ENCODE measurements at regions not wholly inside any gene's neighbourhood (a gene's known extent, or its start where the extent isn't known, plus 50 kb on each side); places are given as distances from the start of the nearest gene placed in this dataset.

DNA sequence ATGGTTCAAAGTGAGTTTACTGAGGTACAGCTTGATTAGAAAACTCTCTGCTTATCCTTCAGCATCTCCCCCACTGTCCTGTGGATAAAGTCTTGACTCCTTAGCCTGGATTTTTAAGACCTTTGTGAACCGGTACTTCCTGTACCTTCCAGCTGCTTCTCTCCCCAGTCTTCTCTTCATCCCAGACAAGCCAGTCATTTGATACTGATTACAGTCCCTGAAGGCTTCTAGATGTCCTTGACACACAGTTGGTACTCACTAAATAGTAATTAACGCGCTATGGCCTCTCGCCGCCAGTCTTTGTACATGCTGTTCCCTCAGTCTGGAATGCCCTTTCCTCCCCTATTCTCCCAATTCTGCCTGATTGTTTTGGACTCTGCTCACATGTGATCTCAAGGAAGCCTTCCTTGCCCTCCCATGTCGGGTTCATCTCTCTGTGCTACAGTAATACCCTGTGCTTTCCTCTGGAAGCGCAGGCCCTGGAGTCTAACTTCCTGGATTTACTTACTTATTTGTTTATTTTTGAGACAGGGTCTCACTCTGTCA lies 50.6 kb upstream of the PTGR2 start:
- ATAC-seq: no peak

GRCh38 chr14:73797543-73798265 lies 53.9 kb upstream of the PTGR2 start:
- no peak for ATAC-seq

GRCh38 chr14:73796893-73797542 lies 54.6 kb upstream of the PTGR2 start:
- ATAC-seq: no peak

GRCh38 chr14:73796415-73796814 lies 55.2 kb upstream of the PTGR2 start:
- ATAC-seq: no peak

GRCh38 chr14:73795974-73796373 lies 55.7 kb upstream of the PTGR2 start:
- ATAC-seq: peak; percentile 76

DNA sequence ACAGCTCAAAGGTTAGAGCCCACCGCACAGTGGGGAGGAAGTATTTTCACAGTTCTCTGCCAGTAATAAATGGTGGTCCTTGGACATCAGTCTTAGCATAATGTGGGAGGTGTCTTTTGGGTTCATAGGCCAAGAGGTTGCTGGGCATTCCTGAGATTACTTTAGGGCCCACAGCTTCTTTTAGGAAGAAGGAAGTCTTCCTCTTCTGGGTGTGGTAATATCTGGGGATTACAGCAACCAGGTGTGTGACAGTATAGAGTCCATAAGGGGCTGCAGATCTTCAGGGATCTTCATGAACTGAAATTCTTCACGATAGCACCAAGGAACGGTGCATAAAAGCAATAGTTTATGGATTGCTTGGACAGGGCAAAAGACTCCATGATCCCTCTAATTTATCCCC lies 56.2 kb upstream of the PTGR2 start:
- peak; percentile 59 for ATAC-seq

GRCh38 chr14:73794146-73794545 lies 57.5 kb upstream of the PTGR2 start:
- ATAC-seq: no peak

DNA sequence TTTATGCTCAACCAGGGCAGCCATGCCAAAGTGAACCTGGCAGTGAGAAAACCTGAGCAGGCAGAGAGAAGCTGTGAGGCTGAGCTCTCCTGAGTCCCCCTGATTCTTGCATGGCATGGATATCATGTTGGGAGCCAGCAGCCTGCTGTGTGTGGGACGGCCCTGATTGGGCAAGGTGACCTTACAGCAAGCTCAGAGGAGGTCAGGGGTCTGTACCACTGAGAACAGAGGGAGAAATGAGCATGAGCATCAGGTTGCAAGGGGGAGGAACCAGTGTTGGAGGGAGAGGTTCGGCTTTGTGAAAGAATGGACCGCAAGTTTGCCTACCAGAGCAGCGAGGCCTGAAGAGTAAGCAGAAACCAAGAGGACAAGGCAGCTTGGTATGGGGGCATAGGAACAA lies 59.1 kb upstream of the PTGR2 start:
- no peak for ATAC-seq

GRCh38 chr14:73789989-73790581 lies 61.5 kb upstream of the PTGR2 start:
- peak; percentile 10 for ATAC-seq

GRCh38 chr14:73788701-73789551 lies 62.7 kb upstream of the PTGR2 start:
- no peak for ATAC-seq

DNA sequence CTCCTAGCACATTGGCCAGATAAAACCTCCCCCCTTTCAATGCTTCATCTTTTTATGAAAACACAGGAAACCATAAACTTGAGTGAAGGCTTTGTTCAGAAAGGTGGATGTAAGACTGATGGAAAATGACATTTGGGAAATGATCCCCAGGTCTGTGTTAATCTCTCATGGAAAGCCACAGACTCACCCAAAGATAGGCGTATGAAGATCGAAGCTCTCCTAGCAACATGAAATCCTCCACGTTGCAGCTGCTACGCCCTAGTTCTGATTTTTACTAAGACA lies 63.4 kb upstream of the PTGR2 start:
- ATAC-seq: no peak

DNA sequence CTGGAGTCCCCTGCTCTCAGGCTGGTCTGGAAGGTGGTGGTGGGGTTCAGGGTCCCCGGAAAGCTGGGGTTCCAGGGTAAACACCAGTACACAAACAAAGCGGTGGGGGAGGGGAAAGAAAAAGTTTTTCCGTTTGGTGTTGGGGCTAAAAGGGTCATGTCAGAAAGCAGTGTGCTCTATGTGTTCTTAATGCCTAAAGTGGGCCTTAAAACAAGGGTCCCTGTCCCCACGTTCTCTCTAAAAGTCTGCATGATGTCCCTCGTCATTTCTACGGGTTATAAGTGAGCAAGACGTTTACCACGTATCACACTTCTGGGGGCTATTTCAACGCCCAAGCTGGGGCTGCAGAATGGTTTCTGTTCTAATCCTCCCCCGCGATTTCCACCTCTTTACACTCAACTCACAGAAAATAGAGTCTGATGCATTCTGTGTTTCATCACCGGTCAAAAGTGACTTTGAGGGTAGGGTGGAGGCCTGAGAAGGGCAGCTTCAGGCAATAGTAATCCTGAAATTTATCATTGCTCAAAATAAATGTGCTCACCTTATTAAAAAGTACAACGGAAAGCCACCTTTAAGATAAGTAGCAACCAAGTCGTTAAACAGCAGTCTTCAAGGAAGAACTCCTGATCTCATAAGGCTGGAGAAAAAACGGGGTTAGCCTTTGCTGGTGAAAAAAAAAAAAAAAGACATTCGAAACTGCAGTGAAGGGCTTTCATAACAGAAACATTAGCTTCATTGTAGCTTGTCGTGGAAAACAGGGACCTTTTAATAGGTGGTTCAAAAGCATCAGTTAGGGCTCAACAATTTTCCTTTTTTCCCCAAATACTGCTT lies 63.9 kb upstream of the PTGR2 start:
- no peak for ATAC-seq

DNA sequence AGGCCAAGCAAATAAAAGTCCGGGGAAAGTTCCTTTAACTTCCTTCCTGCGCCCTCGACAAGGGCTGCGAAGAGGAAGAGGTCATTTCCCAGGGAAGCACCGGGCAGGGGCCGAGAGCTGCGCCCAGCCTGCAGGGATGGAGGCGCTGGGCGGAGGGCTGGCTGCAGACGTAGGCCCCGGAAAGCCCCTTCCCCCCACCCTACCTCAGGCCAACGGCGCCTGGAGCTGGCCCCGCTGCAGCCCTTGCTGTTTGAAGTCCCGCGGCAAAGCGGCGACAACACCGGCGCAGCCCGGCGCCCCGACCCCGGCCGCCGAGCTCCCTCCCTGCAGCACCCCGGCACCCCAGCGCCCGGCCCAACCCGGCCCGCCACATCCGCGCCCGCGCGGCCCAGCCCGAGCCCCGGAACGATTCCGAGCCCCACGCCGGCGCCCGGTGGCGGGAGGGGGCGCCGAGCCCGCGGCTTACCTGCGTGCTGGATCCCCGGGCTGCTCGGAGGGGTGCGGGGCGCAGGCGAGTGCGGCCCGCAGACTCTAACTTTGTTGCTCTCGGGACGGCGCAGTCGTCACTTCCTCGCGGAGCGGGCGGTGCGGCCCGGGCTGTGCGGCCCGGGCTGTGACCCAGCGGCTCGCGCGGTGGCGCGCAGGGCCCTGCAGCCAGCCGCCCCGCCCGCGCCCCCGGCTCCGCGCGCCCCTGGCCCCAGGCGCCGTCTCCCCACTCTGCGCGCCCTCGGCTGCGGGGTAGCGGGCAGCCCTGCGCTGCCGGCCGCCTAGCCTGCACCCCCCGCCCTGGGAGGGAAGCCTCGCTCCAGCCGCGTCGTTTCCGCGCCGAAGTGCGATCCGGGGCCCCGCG lies 64.8 kb upstream of the PTGR2 start:
- ATAC-seq: peak; percentile 58

DNA sequence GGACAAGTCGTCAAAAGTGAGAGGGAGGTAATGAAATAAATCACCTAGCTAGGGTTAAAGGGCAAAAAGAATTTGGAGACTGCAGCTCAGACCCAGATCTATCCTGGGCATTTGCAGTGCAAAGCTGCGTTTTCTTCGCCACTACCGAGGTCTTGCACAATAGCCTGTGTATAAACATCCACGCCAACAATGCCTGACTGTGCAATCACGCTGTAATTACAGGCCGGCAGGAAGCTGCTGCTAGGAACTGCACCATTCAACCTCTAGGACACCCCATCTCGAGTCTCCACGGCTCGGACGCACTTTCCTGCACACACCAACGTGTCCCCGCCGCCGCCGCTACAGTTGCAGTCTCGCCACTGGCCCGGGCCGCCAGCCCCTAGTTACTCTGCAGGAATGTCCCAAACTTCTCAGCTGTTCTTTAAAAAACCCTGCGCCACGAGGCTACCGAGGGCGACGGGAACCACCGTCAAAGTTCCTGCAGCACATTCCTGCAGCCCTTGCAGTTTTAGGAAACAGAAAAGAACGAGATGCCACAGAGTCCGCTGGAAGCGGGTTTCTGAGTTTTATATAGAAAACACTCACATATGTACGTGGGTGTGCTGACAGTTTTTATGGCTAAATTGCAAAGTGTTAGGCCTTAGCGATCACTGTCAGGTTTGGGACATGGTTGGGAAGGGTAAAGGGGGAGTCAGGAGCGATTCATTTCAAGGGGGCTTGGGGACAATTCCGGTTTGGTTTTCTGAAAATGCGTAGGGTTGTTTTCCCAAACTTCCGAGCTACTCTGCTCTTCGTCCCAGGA lies 65.6 kb upstream of the PTGR2 start:
- peak; percentile 82 for ATAC-seq

- peak; percentile 9 for ATAC-seq
Observed at GRCh38 chr14:73785336-73785833, 66.2 kb upstream of the PTGR2 start.

- ATAC-seq: no peak
Observed at GRCh38 chr14:73784988-73785313, 66.7 kb upstream of the PTGR2 start.

DNA sequence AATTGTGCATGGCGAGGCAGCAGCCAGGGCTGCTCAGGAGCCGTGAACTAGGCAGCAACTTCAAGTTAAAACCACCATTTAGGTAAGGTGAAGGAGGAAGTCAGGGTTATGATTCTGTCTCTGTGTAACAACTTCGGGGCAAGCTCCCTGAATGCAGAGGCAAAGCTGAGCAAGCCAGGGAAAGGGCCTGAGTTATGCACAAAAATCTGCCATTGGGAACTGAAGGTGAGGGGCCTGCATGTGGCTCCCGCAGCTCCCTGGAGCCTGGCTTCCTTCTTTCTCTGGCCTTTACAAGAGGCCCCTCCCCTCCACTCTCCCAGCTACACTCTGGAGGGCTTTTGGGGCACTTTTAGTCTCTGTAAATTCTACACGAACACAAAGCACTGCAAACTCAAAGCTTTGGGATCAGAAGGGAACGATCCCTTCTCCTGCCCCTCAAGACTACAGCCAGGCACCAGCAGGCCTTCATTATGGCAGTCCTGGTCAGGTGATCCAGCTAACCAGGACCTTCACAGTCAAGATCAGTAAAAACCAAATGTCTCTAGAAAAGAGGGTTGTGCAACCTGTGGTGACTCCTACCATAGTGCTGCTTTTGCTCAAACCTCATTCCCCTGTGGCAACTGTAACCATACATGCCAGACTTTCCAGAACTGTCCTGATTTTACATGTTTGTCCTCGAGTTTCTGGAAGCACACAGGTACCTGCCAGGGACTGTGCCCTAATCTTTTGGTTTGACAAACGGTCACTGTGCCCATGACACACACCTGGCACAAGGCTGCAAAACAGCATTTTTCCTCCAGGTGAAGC lies 67.2 kb upstream of the PTGR2 start:
- ATAC-seq: peak; percentile 55

DNA sequence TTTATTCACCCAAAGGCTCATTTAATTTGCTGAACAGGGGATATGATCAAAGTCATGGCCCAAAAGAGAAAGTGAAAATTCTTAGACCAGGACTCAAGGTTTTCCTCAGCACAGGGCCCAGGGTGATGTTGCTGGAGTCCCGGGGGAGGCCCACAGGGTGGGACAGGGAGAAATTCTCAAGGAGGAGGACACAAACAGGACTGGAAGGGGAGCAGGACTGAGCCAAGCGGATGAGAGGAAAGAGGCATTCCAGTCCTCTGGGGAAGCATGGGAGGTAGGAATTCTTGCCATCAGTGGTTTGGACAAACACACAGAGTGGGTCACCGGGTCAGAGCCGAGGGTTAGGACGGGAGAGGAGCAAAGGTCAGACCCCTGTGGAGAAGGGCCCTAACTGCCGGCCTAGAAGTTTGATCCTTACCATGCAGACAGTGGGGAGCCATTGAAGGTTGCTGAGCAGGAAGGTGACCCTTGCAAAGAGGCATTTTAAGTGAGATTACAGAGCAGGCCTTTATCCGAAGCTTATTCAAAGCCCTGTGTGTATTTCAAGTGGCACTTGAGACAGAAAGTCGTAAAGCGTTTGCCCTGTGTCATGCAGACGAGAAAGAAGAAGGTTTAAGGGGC lies 68.4 kb upstream of the PTGR2 start:
- no peak for ATAC-seq

GRCh38 chr14:73782623-73783022 lies 68.4 kb upstream of the PNMA1 start:
- no peak for ATAC-seq

All from esophagus mucosa (tissue), 1 donor.